T follicular helper cell (primary cell): ENCODE measurements at regions not wholly inside any gene's neighbourhood (a gene's known extent, or its start where the extent isn't known, plus 50 kb on each side); places are given as distances from the start of the nearest gene placed in this dataset.

Experiments used
- DNase-seq: peaks from one replicate; pipeline ENCODE4 v3.0.0-alpha.2; 2020; ENCODE audit warnings: low read depth

- DNase-seq, result no peak
Observed at GRCh38 chr18:38982072-38982471, 1416.5 kb upstream of the CELF4 start.

- no peak for DNase-seq
Observed at GRCh38 chr18:38981389-38981788, 1415.8 kb upstream of the CELF4 start.

- DNase-seq, result no peak
Observed at GRCh38 chr18:38980420-38980819, 1414.8 kb upstream of the CELF4 start.

GRCh38 chr18:38972571-38972970, 1407.0 kb upstream of the CELF4 start:
- DNase-seq, result no peak

- no peak for DNase-seq
Observed at GRCh38 chr18:38971881-38972280, 1406.3 kb upstream of the CELF4 start.

- DNase-seq, result no peak
Observed at GRCh38 chr18:38966841-38967240, 1401.2 kb upstream of the CELF4 start.

GRCh38 chr18:38963943-38964660, 1398.5 kb upstream of the CELF4 start:
- DNase-seq, result no peak

- DNase-seq, result no peak
Observed at GRCh38 chr18:38961880-38962279, 1396.3 kb upstream of the CELF4 start.

GRCh38 chr18:38957736-38958135, 1392.1 kb upstream of the CELF4 start:
- DNase-seq, result no peak

- no peak for DNase-seq
Observed at GRCh38 chr18:38956068-38956467, 1390.5 kb upstream of the CELF4 start.

- no peak for DNase-seq
Observed at GRCh38 chr18:38951633-38952032, 1386.0 kb upstream of the CELF4 start.

GRCh38 chr18:38948436-38948835, 1382.8 kb upstream of the CELF4 start:
- no peak for DNase-seq

GRCh38 chr18:38944446-38945024, 1378.9 kb upstream of the CELF4 start:
- DNase-seq, result no peak

GRCh38 chr18:38941711-38942561, 1376.3 kb upstream of the CELF4 start:
- no peak for DNase-seq

- peak; percentile 33 for DNase-seq
Observed at GRCh38 chr18:38940863-38941531, 1375.4 kb upstream of the CELF4 start.

- no peak for DNase-seq
Observed at GRCh38 chr18:38940475-38940862, 1374.9 kb upstream of the CELF4 start.

- DNase-seq, result no peak
Observed at GRCh38 chr18:38933910-38934510, 1368.4 kb upstream of the CELF4 start.

GRCh38 chr18:38933322-38933721, 1367.7 kb upstream of the CELF4 start:
- DNase-seq, result no peak

GRCh38 chr18:38932752-38933151, 1367.2 kb upstream of the CELF4 start:
- no peak for DNase-seq

- no peak for DNase-seq
Observed at GRCh38 chr18:38931754-38932050, 1366.1 kb upstream of the CELF4 start.

- no peak for DNase-seq
Observed at GRCh38 chr18:38930881-38931753, 1365.5 kb upstream of the CELF4 start.
